DOHH2 (cell line): ENCODE measurements at regions not wholly inside any gene's neighbourhood (a gene's known extent, or its start where the extent isn't known, plus 50 kb on each side); places are given as distances from the start of the nearest gene placed in this dataset.
"Not testable (repeated sequence)": the region's sequence is repeated elsewhere in the genome, so short reads cannot be mapped to it uniquely, and the experiment has no call there.

ENCODE experiments used
- H3F3A ChIP-seq: fragments of 200-600 bp; sonication (generic), shearing (Covaris generic); 2 replicates; pipeline ENCODE4 v1.6.0; 2016; ENCODE audit warnings: antibody characterized with exemption, mild to moderate bottlenecking; ENCODE audit not compliant: control insufficient read depth, insufficient read depth
- H3K27ac ChIP-seq: fragments of 200-600 bp; sonication (generic); 2 replicates; pipeline ENCODE4 v1.5.1; 2014; ENCODE audit warnings: low read depth, mild to moderate bottlenecking, low read length, moderate library complexity
- H3K27me3 ChIP-seq: fragments of 200-600 bp; sonication (generic); 2 replicates; pipeline ENCODE4 v1.6.1; 2014; ENCODE audit warnings: mild to moderate bottlenecking, low read length, mixed read lengths; ENCODE audit not compliant: control insufficient read depth
- H3K36me3 ChIP-seq: fragments of 200-600 bp; sonication (generic); 2 replicates; pipeline ENCODE4 v1.6.1; 2014; ENCODE audit warnings: mild to moderate bottlenecking, low read length, moderate library complexity, mixed read lengths; ENCODE audit not compliant: control insufficient read depth
- H3K4me1 ChIP-seq: fragments of 200-600 bp; sonication (generic); 2 replicates; pipeline ENCODE4 v1.6.1; 2014; ENCODE audit warnings: mild to moderate bottlenecking, low read length, mixed read lengths; ENCODE audit not compliant: control insufficient read depth
- H3K4me2 ChIP-seq: fragments of 200-600 bp; sonication (generic); 2 replicates; pipeline ENCODE4 v1.6.0; 2014; ENCODE audit warnings: mild to moderate bottlenecking, low read length, moderate library complexity
- H3K4me3 ChIP-seq: fragments of 200-600 bp; sonication (generic); 2 replicates; pipeline ENCODE4 v1.5.1; 2014; ENCODE audit warnings: mild to moderate bottlenecking, low read length, mixed read lengths
- H3K79me2 ChIP-seq: fragments of 200-600 bp; sonication (generic); 2 replicates; pipeline ENCODE4 v1.6.1; 2014; ENCODE audit warnings: mild to moderate bottlenecking, low read length, mixed read lengths; ENCODE audit not compliant: control insufficient read depth
- H3K9me2 ChIP-seq: fragments of 200-600 bp; sonication (generic); replicated peaks from 2 replicates; pipeline ENCODE4 v1.6.1; 2014; ENCODE audit warnings: mild to moderate bottlenecking, low read length, mixed read lengths; ENCODE audit not compliant: control insufficient read depth
- H3K9me3 ChIP-seq: fragments of 200-600 bp; sonication (generic); 2 replicates; pipeline ENCODE4 v1.6.1; 2014; ENCODE audit warnings: antibody characterized with exemption, low read length, mixed read lengths; ENCODE audit not compliant: control insufficient read depth, insufficient read depth
- H4K20me1 ChIP-seq: fragments of 200-600 bp; sonication (generic); 2 replicates; pipeline ENCODE4 v1.6.0; 2014; ENCODE audit warnings: low read depth, mild to moderate bottlenecking, antibody characterized with exemption, low read length, moderate library complexity; ENCODE audit not compliant: control insufficient read depth, insufficient read depth
- CTCF ChIP-seq: fragments of 200-600 bp; sonication (generic); IDR thresholded peaks from one replicate; pipeline ENCODE4 v1.5.1; 2014; ENCODE audit warnings: antibody characterized with exemption, mild to moderate bottlenecking, low read depth, low read length; ENCODE audit not compliant: poor library complexity, severe bottlenecking
- EZH2phosphoT487 ChIP-seq: fragments of 200-600 bp; sonication (generic); IDR thresholded peaks from 2 replicates; pipeline ENCODE4 v1.6.1; 2017; ENCODE audit warnings: borderline replicate concordance, mild to moderate bottlenecking, antibody characterized with exemption, low read length, moderate library complexity, mixed read lengths

DNA sequence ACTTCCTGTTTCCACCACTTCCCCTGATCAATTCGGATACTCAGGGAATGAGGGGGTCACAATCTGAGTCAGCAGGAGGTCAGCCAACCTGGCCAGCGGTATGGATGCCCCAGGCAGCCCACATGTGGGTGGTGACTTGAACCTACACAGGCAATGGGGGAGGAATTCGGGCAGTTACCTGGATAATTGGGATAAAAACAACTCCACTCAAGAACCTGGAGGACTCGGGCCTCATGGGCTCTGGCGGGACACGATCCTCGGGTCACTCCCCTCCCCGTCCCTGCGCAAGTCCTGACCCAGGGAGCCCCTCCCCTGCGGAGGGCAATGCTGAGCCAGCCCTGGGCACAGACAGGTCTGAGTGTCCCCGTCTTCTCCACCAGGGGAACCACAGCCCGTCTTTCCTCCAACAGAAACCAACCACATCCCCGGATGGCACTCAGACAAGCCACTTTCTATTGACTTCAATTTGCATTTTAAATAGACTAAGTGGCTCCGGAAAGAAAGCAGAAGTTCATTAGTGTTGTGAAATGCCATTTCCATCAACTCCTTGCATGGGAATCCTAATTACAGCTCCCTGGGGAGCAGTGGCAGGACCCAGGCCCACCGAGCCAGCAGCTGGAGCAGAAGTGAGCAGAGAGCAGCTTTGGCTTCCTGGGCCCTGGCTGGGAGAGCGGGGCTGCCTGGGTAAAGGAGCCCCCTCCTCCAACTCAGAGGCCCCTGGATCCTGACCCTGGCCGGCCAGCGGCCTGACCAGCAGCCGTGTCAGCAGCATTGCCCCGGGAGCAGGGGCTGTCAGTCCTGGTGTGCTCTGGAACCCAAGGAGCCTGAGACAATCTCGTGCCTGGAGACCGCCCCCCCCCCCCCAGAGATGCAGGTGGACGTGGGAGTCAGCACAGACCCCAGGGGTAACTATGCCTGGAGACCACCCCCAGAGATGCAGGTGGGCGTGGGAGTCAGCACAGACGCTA is 374.1 kb downstream of the ADGRD1 start:
- H3K4me1 ChIP-seq = no peaks in the 10 kb centered on the region
- peaks cover 3% of the 10 kb centered on the region; the same call in 1 of the 2 replicates for H3K27me3 ChIP-seq
- H3K4me3 ChIP-seq = no peak overlapping the region
- no peak overlapping the region for H3K4me2 ChIP-seq
- no peaks in the 10 kb centered on the region for H3K36me3 ChIP-seq
- H3K9me2 ChIP-seq = no peaks in the 10 kb centered on the region
- no peaks in the 10 kb centered on the region for H3K79me2 ChIP-seq
- H4K20me1 ChIP-seq = no peaks in the 10 kb centered on the region
- no peak overlapping the region for H3K27ac ChIP-seq
- H3K9me3 ChIP-seq = no peaks in the 10 kb centered on the region
- TF ChIP-seq EZH2phosphoT487 = no peak
- no peaks in the 10 kb centered on the region for H3F3A ChIP-seq

GRCh38 chr12:131328861-131329845 is 375.4 kb downstream of the ADGRD1 start:
- not testable (repeated sequence) for H3K4me2 ChIP-seq, H3K27ac ChIP-seq, H3K36me3 ChIP-seq, H3K27me3 ChIP-seq, H3K9me3 ChIP-seq, H3F3A ChIP-seq, H4K20me1 ChIP-seq, H3K9me2 ChIP-seq, H3K4me1 ChIP-seq, H3K79me2 ChIP-seq, H3K4me3 ChIP-seq

DNA sequence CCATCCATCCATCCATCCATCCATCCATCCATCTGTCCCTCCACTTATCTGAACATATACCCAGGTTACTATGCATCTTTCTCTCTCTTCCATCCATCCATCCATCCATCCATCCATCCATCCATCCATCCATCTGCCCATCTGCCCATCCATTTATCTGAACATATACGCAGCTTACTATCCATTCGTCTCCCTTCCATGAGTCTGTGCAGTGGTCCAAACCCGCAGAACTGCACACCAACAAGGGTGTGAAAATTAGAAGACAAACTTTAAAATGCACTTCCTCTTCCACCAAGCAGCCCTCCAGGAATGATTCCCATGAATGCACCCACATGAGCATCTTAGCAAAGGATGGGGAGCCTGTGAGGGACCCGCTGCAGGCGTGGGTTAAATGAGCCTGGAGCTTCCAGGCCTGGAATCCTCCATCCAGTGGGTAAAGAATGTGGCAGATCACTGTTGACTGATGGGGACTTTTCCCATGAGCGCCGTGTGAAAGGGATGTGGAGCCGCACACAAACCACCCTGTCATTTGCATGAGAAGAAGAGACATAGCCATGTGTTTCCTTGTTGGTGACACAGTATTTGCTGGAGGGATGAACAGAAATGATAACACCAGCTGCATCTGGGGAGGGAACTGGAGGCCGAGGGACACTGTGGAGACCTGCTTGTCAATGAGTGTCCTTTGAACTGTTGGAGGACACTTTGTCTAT is 376.6 kb downstream of the ADGRD1 start:
- H3K4me1 ChIP-seq = no peaks in the 10 kb centered on the region
- H3K9me2 ChIP-seq = no peaks in the 10 kb centered on the region
- H3K36me3 ChIP-seq = no peaks in the 10 kb centered on the region
- H3K9me3 ChIP-seq = no peaks in the 10 kb centered on the region
- no peak overlapping the region for H3K4me2 ChIP-seq
- no peaks in the 10 kb centered on the region for H3F3A ChIP-seq
- no peak overlapping the region for H3K4me3 ChIP-seq
- TF ChIP-seq EZH2phosphoT487 = no peak
- TF ChIP-seq CTCF = no peak
- H3K27me3 ChIP-seq = no peaks in the 10 kb centered on the region
- no peaks in the 10 kb centered on the region for H3K79me2 ChIP-seq
- no peak overlapping the region for H3K27ac ChIP-seq
- H4K20me1 ChIP-seq = no peaks in the 10 kb centered on the region

GRCh38 chr12:131331148-131331750 is 377.5 kb downstream of the ADGRD1 start:
- H3K27ac ChIP-seq = no peak overlapping the region
- H3F3A ChIP-seq = no peaks in the 10 kb centered on the region
- H4K20me1 ChIP-seq = no peaks in the 10 kb centered on the region
- TF ChIP-seq CTCF (no peak), EZH2phosphoT487 (no peak)
- H3K4me2 ChIP-seq = no peak overlapping the region
- H3K36me3 ChIP-seq = no peaks in the 10 kb centered on the region
- H3K9me3 ChIP-seq = no peaks in the 10 kb centered on the region
- H3K9me2 ChIP-seq = no peaks in the 10 kb centered on the region
- H3K79me2 ChIP-seq = no peaks in the 10 kb centered on the region
- H3K4me1 ChIP-seq = no peaks in the 10 kb centered on the region
- no peak overlapping the region for H3K4me3 ChIP-seq
- H3K27me3 ChIP-seq = no peaks in the 10 kb centered on the region
